ENCODE measurements at regions not wholly inside any gene's neighbourhood (a gene's known extent, or its start where the extent isn't known, plus 50 kb on each side); places are given as distances from the start of the nearest gene placed in this dataset.

DNA sequence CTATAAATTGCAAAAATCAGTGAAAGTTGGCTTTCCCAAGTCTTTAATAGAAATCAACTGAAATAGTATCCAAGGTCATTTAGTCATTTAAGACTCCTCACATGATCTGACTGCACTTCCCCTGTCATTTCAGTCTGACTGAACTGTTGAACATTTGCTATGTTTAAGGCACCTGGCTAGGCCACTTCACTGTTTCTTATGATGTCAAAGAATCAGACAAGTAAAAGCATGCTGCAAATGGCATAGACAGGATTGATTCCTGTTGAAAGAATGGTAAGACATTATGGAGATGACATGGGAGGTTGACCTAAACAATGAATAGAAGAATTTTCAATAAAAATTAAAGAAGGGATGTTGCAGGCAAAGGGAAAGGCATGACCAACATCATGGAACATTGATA is 502.1 kb downstream of the NFIB start:
- Histone ChIP-seq H3K79me2 (ENCODE audit: insufficient read depth, low read length) (no peaks in the 10 kb centered on the region), H3K27ac (ENCODE audit: insufficient read length, low read depth, low read length) (no peak overlapping the region), H3K23me2 (ENCODE audit: insufficient read length, low read depth, low read length, poor library complexity, severe bottlenecking) (no peaks in the 10 kb centered on the region), H3K4me1 (ENCODE audit: insufficient read depth, low read length) (no peaks in the 10 kb centered on the region), H2BK12ac (ENCODE audit: insufficient read length, low read depth, low read length) (no peak overlapping the region), H2AFZ (ENCODE audit: low read length) (no peak overlapping the region), H4K20me1 (ENCODE audit: control insufficient read depth, insufficient read depth, insufficient read length) (no peaks in the 10 kb centered on the region), H4K8ac (replicated peaks; ENCODE audit: insufficient read length, low read depth, low read length) (no peak overlapping the region), H3K4ac (ENCODE audit: low read depth, low read length) (no peak overlapping the region), H3K14ac (ENCODE audit: insufficient read depth, low read length) (no peak overlapping the region), H4K91ac (ENCODE audit: insufficient read length, low read depth, low read length) (no peak overlapping the region), H4K5ac (ENCODE audit: insufficient read length, low read depth, low read length) (no peak overlapping the region), H3K27me3 (ENCODE audit: insufficient read depth, low read length) (no peaks in the 10 kb centered on the region), H3K18ac (ENCODE audit: insufficient read length, low read depth, low read length) (no peak overlapping the region), H2AK5ac (ENCODE audit: insufficient read length, low read length) (no peak overlapping the region), H3K79me1 (ENCODE audit: insufficient read depth, low read depth, low read length, poor library complexity, severe bottlenecking) (no peaks in the 10 kb centered on the region), H3K9me3 (ENCODE audit: control insufficient read depth, low read depth, low read length) (no peaks in the 10 kb centered on the region), H3T11ph (ENCODE audit: low read length) (no peak overlapping the region), H2BK15ac (ENCODE audit: low read depth, low read length) (no peak overlapping the region), H3K23ac (ENCODE audit: insufficient read length, low read depth, low read length) (no peak overlapping the region), H3K4me2 (ENCODE audit: insufficient read depth, insufficient read length, low read length) (no peak overlapping the region), H3K9ac (ENCODE audit: extremely low read depth, insufficient read length, low read length) (no peak overlapping the region), H2BK20ac (ENCODE audit: low read depth, low read length, poor library complexity, severe bottlenecking) (no peak overlapping the region), H2BK120ac (ENCODE audit: low read depth, low read length, poor library complexity, severe bottlenecking) (no peak overlapping the region), H2BK5ac (ENCODE audit: insufficient read length, low read length) (no peak overlapping the region), H3K56ac (ENCODE audit: insufficient read length, low read depth, low read length) (no peak overlapping the region)
- no peak overlapping the region for H3K4me3 Mint-ChIP-seq
- H3K27ac Mint-ChIP-seq, result no peak overlapping the region
- no peaks in the 10 kb centered on the region; the same call in 1 of the 2 replicates for H3K27me3 Mint-ChIP-seq (ENCODE audit: low read depth)
- H3K9me3 Mint-ChIP-seq, result no peaks in the 10 kb centered on the region
- H3K4me1 Mint-ChIP-seq, result 0 out of 4 replicates have a peak, but pooled peaks cover 0 to 2% of the 10 kb centered on the region in 2 experiments
- TF ChIP-seq, protein P1, sequence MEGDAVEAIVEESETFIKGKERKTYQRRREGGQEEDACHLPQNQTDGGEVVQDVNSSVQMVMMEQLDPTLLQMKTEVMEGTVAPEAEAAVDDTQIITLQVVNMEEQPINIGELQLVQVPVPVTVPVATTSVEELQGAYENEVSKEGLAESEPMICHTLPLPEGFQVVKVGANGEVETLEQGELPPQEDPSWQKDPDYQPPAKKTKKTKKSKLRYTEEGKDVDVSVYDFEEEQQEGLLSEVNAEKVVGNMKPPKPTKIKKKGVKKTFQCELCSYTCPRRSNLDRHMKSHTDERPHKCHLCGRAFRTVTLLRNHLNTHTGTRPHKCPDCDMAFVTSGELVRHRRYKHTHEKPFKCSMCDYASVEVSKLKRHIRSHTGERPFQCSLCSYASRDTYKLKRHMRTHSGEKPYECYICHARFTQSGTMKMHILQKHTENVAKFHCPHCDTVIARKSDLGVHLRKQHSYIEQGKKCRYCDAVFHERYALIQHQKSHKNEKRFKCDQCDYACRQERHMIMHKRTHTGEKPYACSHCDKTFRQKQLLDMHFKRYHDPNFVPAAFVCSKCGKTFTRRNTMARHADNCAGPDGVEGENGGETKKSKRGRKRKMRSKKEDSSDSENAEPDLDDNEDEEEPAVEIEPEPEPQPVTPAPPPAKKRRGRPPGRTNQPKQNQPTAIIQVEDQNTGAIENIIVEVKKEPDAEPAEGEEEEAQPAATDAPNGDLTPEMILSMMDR (conservative IDR thresholded peaks at IDR 0.05), result no peak
- H3K36me3 Mint-ChIP-seq (ENCODE audit: insufficient read depth in 1 of 3, low read depth in 3 of 3), result no peaks in the 10 kb centered on the region
- DNase-seq, result no peak
